ENCODE measurements at regions not wholly inside any gene's neighbourhood (a gene's known extent, or its start where the extent isn't known, plus 50 kb on each side); places are given as distances from the start of the nearest gene placed in this dataset.

GRCh38 chr4:112063260-112063659 is 82.0 kb upstream of the FAM241A start:
- TF ChIP-seq CTCF (IDR thresholded peaks at IDR 0.05; ENCODE audit: poor library complexity): no peak
- TF ChIP-seq EZH2 (IDR thresholded peaks at IDR 0.05; ENCODE audit: borderline replicate concordance): no peak
- no peak for TF ChIP-seq EZH2phosphoT487 (IDR thresholded peaks at IDR 0.05; ENCODE audit: low read depth, severe bottlenecking, unreplicated experiment)
